Kidney (tissue), 13 donors: ENCODE measurements at regions not wholly inside any gene's neighbourhood (a gene's known extent, or its start where the extent isn't known, plus 50 kb on each side); places are given as distances from the start of the nearest gene placed in this dataset.

Source experiments
- DNase-seq, 5 donors: peaks; one replicate each; pipeline ENCODE4 v3.0.0-alpha.2; 2013 to 2020
- FAIRE-seq: peaks from 2 replicates; lab custom pipeline; 2012; peaks lifted over from hg19 to GRCh38; lab: Jason Lieb, UNC
- H3K27ac ChIP-seq, 2 donors: one replicate each; pipeline ENCODE4 v1.7.0; 2013; ENCODE audit warnings: low read depth in 2 of 2, low read length in 2 of 2, inconsistent platforms in 1 of 2
- H3K27me3 ChIP-seq: one replicate; pipeline ENCODE4 v1.7.1; 2013; ENCODE audit warnings: low read length, inconsistent platforms; ENCODE audit not compliant: control insufficient read depth, insufficient read depth
- H3K36me3 ChIP-seq, 3 donors: one replicate each; pipeline versions ENCODE4 v1.7.0 to v1.7.1; 2013; ENCODE audit warnings: low read length in 3 of 3, control low read depth in 1 of 3, inconsistent platforms in 1 of 3; ENCODE audit not compliant: insufficient read depth in 3 of 3, control insufficient read depth in 2 of 3
- H3K4me1 ChIP-seq, 3 donors: one replicate each; pipeline versions ENCODE4 v1.7.0 to v1.7.1; 2013; ENCODE audit warnings: low read length in 3 of 3, inconsistent platforms in 1 of 3, low read depth in 1 of 3; ENCODE audit not compliant: control insufficient read depth in 2 of 3, insufficient read depth in 2 of 3
- H3K4me3 ChIP-seq, 3 donors: one replicate each; pipeline versions ENCODE4 v1.7.0 to v1.8.1; 2013; ENCODE audit warnings: low read length in 3 of 3, control low read depth in 1 of 3, inconsistent platforms in 1 of 3
- H3K9ac ChIP-seq, 3 donors: one replicate each; pipeline versions ENCODE4 v1.7.0 to v1.7.1; 2013; ENCODE audit warnings: low read length in 3 of 3, control low read depth in 1 of 3, inconsistent platforms in 1 of 3
- H3K9me3 ChIP-seq, 3 donors: one replicate each; pipeline versions ENCODE4 v1.7.0 to v1.7.1; 2013; ENCODE audit warnings: low read length in 3 of 3, control low read depth in 1 of 3, inconsistent platforms in 1 of 3; ENCODE audit not compliant: control insufficient read depth in 2 of 3, insufficient read depth in 1 of 3
- intact Hi-C: fragments of 100-400 bp; cut with DNase I; formaldehyde crosslinking; loops from one replicate; pipeline ENCODE4 v1.11.1; 2022
- TF ChIP-seq, protein P1 (sequence below): IDR thresholded peaks from 3 replicates; pipeline ENCODE4 v1.5.1; 2012; ENCODE audit warnings: mild to moderate bottlenecking, moderate library complexity, borderline replicate concordance; ENCODE audit not compliant: insufficient read depth; ENCODE audit errors: extremely low read depth
- donor health status: control.
- donor health status: control.
- donor health status: control.
- donor health status: control.
- donor health status: control.
- donor health status: DM: yes; HTN: yes; CAD: no.
- donor health status: Normal renal cell carcinoma (clear cell type).

DNA sequence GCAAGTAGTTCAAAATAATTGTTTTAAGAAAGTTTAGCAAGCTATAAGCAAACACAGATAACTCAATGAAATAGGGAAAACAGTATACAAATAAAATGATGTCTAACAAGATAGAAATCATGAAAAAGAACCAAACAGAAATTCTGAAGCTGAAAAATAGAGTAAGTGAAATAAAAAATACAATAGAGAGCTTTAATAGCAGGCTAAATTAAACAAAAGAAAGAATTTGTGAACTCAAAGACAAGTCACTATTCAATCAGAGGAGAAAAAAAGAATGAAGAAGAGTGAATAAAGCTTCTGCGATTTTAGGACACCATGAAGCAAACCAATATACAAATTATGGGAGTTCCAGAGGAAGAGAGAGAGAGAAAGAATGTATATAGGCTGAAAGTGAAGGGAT, 576.8 kb downstream of the STK39 start:
- FAIRE-seq (no peak), DNase-seq (no peak)
- TF ChIP-seq, protein P1, sequence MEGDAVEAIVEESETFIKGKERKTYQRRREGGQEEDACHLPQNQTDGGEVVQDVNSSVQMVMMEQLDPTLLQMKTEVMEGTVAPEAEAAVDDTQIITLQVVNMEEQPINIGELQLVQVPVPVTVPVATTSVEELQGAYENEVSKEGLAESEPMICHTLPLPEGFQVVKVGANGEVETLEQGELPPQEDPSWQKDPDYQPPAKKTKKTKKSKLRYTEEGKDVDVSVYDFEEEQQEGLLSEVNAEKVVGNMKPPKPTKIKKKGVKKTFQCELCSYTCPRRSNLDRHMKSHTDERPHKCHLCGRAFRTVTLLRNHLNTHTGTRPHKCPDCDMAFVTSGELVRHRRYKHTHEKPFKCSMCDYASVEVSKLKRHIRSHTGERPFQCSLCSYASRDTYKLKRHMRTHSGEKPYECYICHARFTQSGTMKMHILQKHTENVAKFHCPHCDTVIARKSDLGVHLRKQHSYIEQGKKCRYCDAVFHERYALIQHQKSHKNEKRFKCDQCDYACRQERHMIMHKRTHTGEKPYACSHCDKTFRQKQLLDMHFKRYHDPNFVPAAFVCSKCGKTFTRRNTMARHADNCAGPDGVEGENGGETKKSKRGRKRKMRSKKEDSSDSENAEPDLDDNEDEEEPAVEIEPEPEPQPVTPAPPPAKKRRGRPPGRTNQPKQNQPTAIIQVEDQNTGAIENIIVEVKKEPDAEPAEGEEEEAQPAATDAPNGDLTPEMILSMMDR: no peak
- Histone ChIP-seq H3K27me3 (no peaks in the 10 kb centered on the region), H3K4me1 (no peaks in the 10 kb centered on the region), H3K27ac (no peak overlapping the region), H3K9ac (no peak overlapping the region), H3K9me3 (peaks cover 0 to 13% (median 3%) of the 10 kb centered on the region in 3 donors), H3K36me3 (no peaks in the 10 kb centered on the region), H3K4me3 (no peak overlapping the region)
- intact Hi-C loops: no loop called here

DNA sequence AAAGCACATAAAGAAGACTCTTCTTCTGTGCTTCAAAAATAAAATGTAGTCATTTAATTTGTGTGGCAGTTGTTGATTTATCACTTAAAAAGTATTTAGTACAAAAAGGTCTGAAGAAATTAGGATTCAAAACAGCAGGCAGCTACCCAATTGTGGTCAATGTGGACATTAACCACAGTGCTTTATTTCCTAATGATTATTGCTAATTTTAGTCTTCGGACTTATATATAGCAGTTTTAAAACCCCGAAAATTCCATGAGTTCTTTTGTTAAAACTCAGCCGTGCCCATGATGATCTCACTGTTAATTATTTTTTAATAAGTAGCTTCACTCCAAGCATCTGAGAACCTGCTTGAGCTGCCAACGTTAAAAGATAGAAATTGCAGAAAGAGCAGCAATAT, 594.3 kb downstream of the STK39 start:
- intact Hi-C loops: no loop called here
- no peaks in the 10 kb centered on the region for H3K4me1 ChIP-seq
- H3K36me3 ChIP-seq: no peaks in the 10 kb centered on the region
- TF ChIP-seq, protein P1: no peak
- no peak overlapping the region for H3K4me3 ChIP-seq
- no peak overlapping the region for H3K27ac ChIP-seq
- H3K9ac ChIP-seq: no peak overlapping the region
- DNase-seq (no peak), FAIRE-seq (no peak)
- H3K27me3 ChIP-seq: no peaks in the 10 kb centered on the region
- H3K9me3 ChIP-seq: no peaks in the 10 kb centered on the region

DNA sequence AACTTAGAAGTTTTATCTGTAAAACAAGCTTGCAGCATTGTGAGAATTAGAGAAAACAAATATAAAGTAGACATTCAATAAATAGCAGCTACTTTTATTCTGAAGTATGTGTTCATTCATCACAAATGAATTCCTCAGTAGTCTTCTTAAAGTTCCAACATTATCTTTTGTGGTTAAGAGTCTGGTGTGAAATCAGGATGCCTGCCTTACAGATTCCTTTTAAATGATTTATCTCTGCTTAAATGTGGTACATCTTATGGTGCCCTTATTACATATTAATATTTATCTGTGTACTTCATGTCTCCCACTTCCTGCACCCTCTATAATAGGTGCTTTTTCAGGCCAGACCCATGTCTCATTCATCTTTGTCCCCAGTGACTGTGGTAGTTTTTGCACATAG, 595.0 kb downstream of the STK39 start:
- Histone ChIP-seq H3K36me3 (no peaks in the 10 kb centered on the region), H3K9me3 (no peaks in the 10 kb centered on the region), H3K27me3 (no peaks in the 10 kb centered on the region), H3K9ac (no peak overlapping the region), H3K4me1 (no peaks in the 10 kb centered on the region), H3K27ac (no peak overlapping the region), H3K4me3 (no peak overlapping the region)
- DNase-seq (no peak), FAIRE-seq (no peak)
- TF ChIP-seq, protein P1: no peak
- intact Hi-C loops: no loop called here
